Endothelial cell of umbilical vein (primary cell): ENCODE measurements at regions not wholly inside any gene's neighbourhood (a gene's known extent, or its start where the extent isn't known, plus 50 kb on each side); places are given as distances from the start of the nearest gene placed in this dataset.

Source experiments
- BruUV-seq: library from RNA; stranded (reverse); fragments of 400-500 nt; replicated peaks from 2 replicates; lab custom pipeline; 2021; lab: Mats Ljungman, UMichigan
- CTCF ChIA-PET: fragments of 300-600, 350-600 bp; sonication (Branson Sonifier 250); formaldehyde crosslinking; loops from one replicate; lab custom pipeline; 2021; ENCODE audit warnings: antibody characterized with exemption, inconsistent platforms; lab: Charles Lee
- POLR2A ChIA-PET: fragments of 300-600, 350-600 bp; sonication (Branson Sonifier 250); formaldehyde crosslinking; loops from one replicate; lab custom pipeline; 2021; ENCODE audit warnings: antibody characterized with exemption, inconsistent platforms; lab: Charles Lee
- DNase-seq: peaks from one replicate; pipeline ENCODE4 v3.0.0-alpha.2; 2011; ENCODE audit warnings: low read depth, low spot score
- FAIRE-seq: peaks from 2 replicates; lab custom pipeline; 2011; peaks lifted over from hg19 to GRCh38; lab: Jason Lieb, UNC
- H2AFZ ChIP-seq: 2 replicates; pipeline ENCODE4 v1.6.0; 2012; ENCODE audit warnings: low read depth, low read length, control low read depth, inconsistent platforms
- H3K27ac ChIP-seq: 2 replicates; pipeline ENCODE4 v1.5.1; 2011; ENCODE audit warnings: low read depth, mild to moderate bottlenecking, control low read depth, low read length, moderate library complexity; ENCODE audit not compliant: insufficient read depth
- H3K27me3 ChIP-seq, 2 experiments: 2 replicates each; pipeline versions ENCODE4 v1.6.0 to v1.6.1; 2011; ENCODE audit warnings: low read length in 2 of 2, mixed read lengths in 1 of 2; ENCODE audit not compliant: control insufficient read depth in 2 of 2, insufficient read depth in 2 of 2
- H3K36me3 ChIP-seq, 2 experiments: 2 replicates in 1 of 2; 3 replicates in 1 of 2; pipeline ENCODE4 v1.5.1; 2011; ENCODE audit warnings: low read length in 2 of 2, mild to moderate bottlenecking in 1 of 2, moderate library complexity in 1 of 2; ENCODE audit not compliant: control insufficient read depth in 2 of 2, insufficient read depth in 2 of 2; ENCODE audit errors: extremely low read depth in 1 of 2
- H3K4me1 ChIP-seq: 3 replicates; pipeline ENCODE4 v1.5.1; 2011; ENCODE audit warnings: mild to moderate bottlenecking, low read length; ENCODE audit not compliant: control insufficient read depth, insufficient read depth; ENCODE audit errors: extremely low read depth
- H3K4me2 ChIP-seq: 2 replicates; pipeline ENCODE4 v1.6.1; 2011; ENCODE audit warnings: low read length, control low read depth, mixed read lengths; ENCODE audit not compliant: insufficient read depth
- H3K4me3 ChIP-seq, 3 experiments: fragments of 200-600 bp in 1 of 3; sonication (generic), shearing (Covaris generic) in 1 of 3; replicated peaks in 1 of 3; 2 replicates each; pipeline ENCODE4 v1.5.1; 2011 to 2016; ENCODE audit warnings: control low read depth in 3 of 3, low read length in 3 of 3, mild to moderate bottlenecking in 2 of 3, inconsistent platforms in 1 of 3, low read depth in 1 of 3, moderate library complexity in 1 of 3; ENCODE audit not compliant: insufficient read depth in 1 of 3
- H3K79me2 ChIP-seq: 2 replicates; pipeline ENCODE4 v1.6.0; 2012; ENCODE audit warnings: low read length, inconsistent platforms; ENCODE audit not compliant: control insufficient read depth, insufficient read depth
- H3K9ac ChIP-seq: replicated peaks from 2 replicates; pipeline ENCODE3; 2011; ENCODE audit warnings: low read length, control low read depth; ENCODE audit not compliant: insufficient read depth; ENCODE audit errors: extremely low read depth
- H3K9me1 ChIP-seq: replicated peaks from 3 replicates; pipeline ENCODE4 v1.6.0; 2011; ENCODE audit warnings: mild to moderate bottlenecking, low read length; ENCODE audit not compliant: control insufficient read depth, insufficient read depth; ENCODE audit errors: extremely low read depth
- H3K9me3 ChIP-seq: replicated peaks from 2 replicates; pipeline ENCODE4 v1.5.1; 2012; ENCODE audit warnings: low read length, inconsistent platforms; ENCODE audit not compliant: control insufficient read depth, insufficient read depth
- H4K20me1 ChIP-seq: replicated peaks from 2 replicates; pipeline ENCODE3; 2011; ENCODE audit warnings: mild to moderate bottlenecking, low read length; ENCODE audit not compliant: control insufficient read depth, insufficient read depth; ENCODE audit errors: extremely low read depth
- GATA2 ChIP-seq: IDR thresholded peaks from 2 replicates; pipeline ENCODE4 v1.7.0; 2011; ENCODE audit warnings: low read depth, mild to moderate bottlenecking, moderate library complexity, mixed read lengths, low read length; ENCODE audit not compliant: insufficient read length, insufficient read depth
- JUN ChIP-seq: IDR thresholded peaks from 2 replicates; pipeline ENCODE4 v1.6.1; 2011; ENCODE audit warnings: borderline replicate concordance, low read depth; ENCODE audit not compliant: insufficient read length, insufficient read depth
- MYC ChIP-seq: IDR thresholded peaks from one replicate; pipeline ENCODE4 v1.6.1; 2011; ENCODE audit warnings: mild to moderate bottlenecking, low read depth, low read length
- POLR2AphosphoS5 ChIP-seq: IDR thresholded peaks from 2 replicates; pipeline ENCODE4 v1.6.1; 2012; ENCODE audit warnings: low read depth, mild to moderate bottlenecking, control low read depth, low read length, moderate library complexity; ENCODE audit not compliant: insufficient read depth
- dilution Hi-C: fragments of 300-500 bp; cut with MboI; formaldehyde crosslinking; loops from one replicate; pipeline ENCODE4 v1.15.0; 2019; ENCODE audit warnings: low sequenced_read_pairs; ENCODE audit not compliant: extremely low pct_ligation_motif_present
- intact Hi-C: fragments of 100-400 bp; cut with micrococcal nuclease; formaldehyde crosslinking; loops from one replicate; pipeline ENCODE4 v1.10.0; 2022
- TF ChIP-seq, protein P1 (sequence below): IDR thresholded peaks from 2 replicates; pipeline ENCODE4 v1.6.1; 2011; ENCODE audit not compliant: insufficient read depth, insufficient read length
- TF ChIP-seq, protein P2 (sequence below), 2 donors: IDR thresholded peaks; 1 replicate in 1 of 2; 2 replicates in 1 of 2; pipeline ENCODE4 v1.5.1; 2011; ENCODE audit warnings: low read length in 2 of 2, mild to moderate bottlenecking in 2 of 2, moderate library complexity in 2 of 2, control low read depth in 1 of 2, inconsistent platforms in 1 of 2, low read depth in 1 of 2; ENCODE audit not compliant: insufficient read depth in 1 of 2; ENCODE audit errors: extremely low read depth in 1 of 2

GRCh38 chr11:104462341-104462740 is 298.4 kb upstream of the PDGFD start:
- FAIRE-seq: no peak
- BruUV-seq: no TSS peak

DNA sequence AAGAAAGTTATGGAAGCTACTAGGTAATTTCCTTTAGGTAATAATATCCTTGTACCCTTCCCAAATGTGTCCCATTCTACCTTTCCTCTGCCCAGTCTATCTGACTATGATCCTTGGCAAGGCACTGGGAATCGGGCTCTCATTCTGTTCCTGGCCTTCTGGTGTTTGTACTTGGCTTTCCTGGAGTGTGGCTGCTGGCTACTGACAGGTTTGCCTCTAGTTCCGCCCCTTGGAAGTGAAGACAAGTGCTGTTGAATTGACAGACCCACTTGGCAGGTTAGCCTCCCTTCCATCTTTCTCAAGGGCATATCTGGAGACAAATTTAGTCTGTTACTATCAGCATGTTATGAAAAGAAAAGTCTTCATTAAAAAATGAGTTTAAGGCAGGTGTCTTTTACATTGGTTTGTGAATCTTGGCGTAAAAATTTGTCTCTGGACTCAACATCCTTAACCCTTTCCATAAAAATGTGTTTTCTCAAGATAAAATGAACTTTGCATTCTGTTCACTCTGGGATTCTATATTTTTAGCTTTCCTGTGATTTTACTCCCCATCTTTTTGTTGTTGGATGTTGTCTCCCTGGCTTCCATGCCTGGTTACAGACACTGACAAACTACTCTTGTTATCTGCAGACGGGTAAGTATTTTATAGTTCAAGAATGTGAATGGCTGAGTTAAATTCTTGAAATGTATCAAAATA is 287.4 kb upstream of the PDGFD start:
- H3K4me2 ChIP-seq: no peak overlapping the region
- TF ChIP-seq, protein P1, sequence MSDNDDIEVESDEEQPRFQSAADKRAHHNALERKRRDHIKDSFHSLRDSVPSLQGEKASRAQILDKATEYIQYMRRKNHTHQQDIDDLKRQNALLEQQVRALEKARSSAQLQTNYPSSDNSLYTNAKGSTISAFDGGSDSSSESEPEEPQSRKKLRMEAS: no peak
- TF ChIP-seq, protein P2, sequence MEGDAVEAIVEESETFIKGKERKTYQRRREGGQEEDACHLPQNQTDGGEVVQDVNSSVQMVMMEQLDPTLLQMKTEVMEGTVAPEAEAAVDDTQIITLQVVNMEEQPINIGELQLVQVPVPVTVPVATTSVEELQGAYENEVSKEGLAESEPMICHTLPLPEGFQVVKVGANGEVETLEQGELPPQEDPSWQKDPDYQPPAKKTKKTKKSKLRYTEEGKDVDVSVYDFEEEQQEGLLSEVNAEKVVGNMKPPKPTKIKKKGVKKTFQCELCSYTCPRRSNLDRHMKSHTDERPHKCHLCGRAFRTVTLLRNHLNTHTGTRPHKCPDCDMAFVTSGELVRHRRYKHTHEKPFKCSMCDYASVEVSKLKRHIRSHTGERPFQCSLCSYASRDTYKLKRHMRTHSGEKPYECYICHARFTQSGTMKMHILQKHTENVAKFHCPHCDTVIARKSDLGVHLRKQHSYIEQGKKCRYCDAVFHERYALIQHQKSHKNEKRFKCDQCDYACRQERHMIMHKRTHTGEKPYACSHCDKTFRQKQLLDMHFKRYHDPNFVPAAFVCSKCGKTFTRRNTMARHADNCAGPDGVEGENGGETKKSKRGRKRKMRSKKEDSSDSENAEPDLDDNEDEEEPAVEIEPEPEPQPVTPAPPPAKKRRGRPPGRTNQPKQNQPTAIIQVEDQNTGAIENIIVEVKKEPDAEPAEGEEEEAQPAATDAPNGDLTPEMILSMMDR (IDR thresholded peaks at IDR 0.05; ENCODE audit: extremely low read depth in 1 of 2, insufficient read depth in 1 of 2, low read depth in 1 of 2, low read length in 2 of 2): no peak
- TF ChIP-seq JUN: no peak
- no peak for TF ChIP-seq MYC
- TF ChIP-seq GATA2: no peak
- TF ChIP-seq POLR2AphosphoS5: no peak
- FAIRE-seq (no peak), DNase-seq (no peak)
- H4K20me1 ChIP-seq: no peaks in the 10 kb centered on the region
- H3K4me1 ChIP-seq: no peaks in the 10 kb centered on the region
- no peak overlapping the region for H3K4me3 ChIP-seq
- no peaks in the 10 kb centered on the region for H3K36me3 ChIP-seq
- no peaks in the 10 kb centered on the region for H3K79me2 ChIP-seq
- ChIA-PET POLR2A (no interaction called here), CTCF (interaction anchor here (1.1 kb wide), 1 partner anchor 9 kb away, joined by 3 read pairs; no protein-coding TSS in a partner anchor)
- intact Hi-C loops (no loop called here), dilution Hi-C loops (no loop called here)
- no peak overlapping the region for H2AFZ ChIP-seq
- H3K9ac ChIP-seq: no peak overlapping the region
- H3K9me3 ChIP-seq: no peaks in the 10 kb centered on the region
- no peak overlapping the region for H3K27ac ChIP-seq
- no peaks in the 10 kb centered on the region for H3K9me1 ChIP-seq
- no TSS peak for BruUV-seq
- no peaks in the 10 kb centered on the region for H3K27me3 ChIP-seq

More at GRCh38 chr11:104462341-104462740, 298.4 kb upstream of the PDGFD start:
- Histone ChIP-seq H3K36me3 (no peaks in the 10 kb centered on the region), H2AFZ (no peak overlapping the region), H3K79me2 (no peaks in the 10 kb centered on the region), H3K9me3 (no peaks in the 10 kb centered on the region), H3K4me3 (no peak overlapping the region), H3K9ac (no peak overlapping the region), H3K4me1 (no peaks in the 10 kb centered on the region), H3K27me3 (no peaks in the 10 kb centered on the region), H3K27ac (no peak overlapping the region), H3K4me2 (no peak overlapping the region), H4K20me1 (no peaks in the 10 kb centered on the region), H3K9me1 (no peaks in the 10 kb centered on the region)
- dilution Hi-C loops: no loop called here
- no peak for DNase-seq
- TF ChIP-seq JUN (no peak), MYC (no peak), GATA2 (no peak)
- TF ChIP-seq, protein P2 (IDR thresholded peaks at IDR 0.05; ENCODE audit: extremely low read depth in 1 of 2, insufficient read depth in 1 of 2, low read depth in 1 of 2, low read length in 2 of 2): no peak
- POLR2A ChIA-PET: no interaction called here
- CTCF ChIA-PET: no interaction called here
- intact Hi-C loops: no loop called here
